ENCODE measurements at regions not wholly inside any gene's neighbourhood (a gene's known extent, or its start where the extent isn't known, plus 50 kb on each side); places are given as distances from the start of the nearest gene placed in this dataset.

- DNase-seq, result no peak
Observed at GRCh38 chr9:126154869-126155268, 171.8 kb upstream of the MVB12B start.

GRCh38 chr9:126155756-126156664 is 170.6 kb upstream of the MVB12B start:
- no peak for DNase-seq

- DNase-seq, result no peak
Observed at GRCh38 chr9:126156898-126157297, 169.7 kb upstream of the MVB12B start.

- DNase-seq, result no peak
Observed at GRCh38 chr9:126157423-126157822, 169.2 kb upstream of the MVB12B start.

- no peak for DNase-seq
Observed at GRCh38 chr9:126157826-126158587, 168.6 kb upstream of the MVB12B start.

GRCh38 chr9:126158588-126159429 is 167.8 kb upstream of the MVB12B start:
- DNase-seq, result no peak

GRCh38 chr9:126159430-126160060 is 167.1 kb upstream of the MVB12B start:
- no peak for DNase-seq

- no peak for DNase-seq
Observed at GRCh38 chr9:126160067-126160853, 166.4 kb upstream of the MVB12B start.

GRCh38 chr9:126160854-126161329 is 165.7 kb upstream of the MVB12B start:
- no peak for DNase-seq

GRCh38 chr9:126162611-126163381 is 163.8 kb upstream of the MVB12B start:
- DNase-seq, result no peak

GRCh38 chr9:126164796-126165525 is 161.7 kb upstream of the MVB12B start:
- no peak for DNase-seq

GRCh38 chr9:126165755-126166154 is 160.9 kb upstream of the MVB12B start:
- DNase-seq, result no peak

- DNase-seq, result no peak
Observed at GRCh38 chr9:126166291-126166690, 160.3 kb upstream of the MVB12B start.

GRCh38 chr9:126166866-126167265 is 159.8 kb upstream of the MVB12B start:
- no peak for DNase-seq

GRCh38 chr9:126169736-126170135 is 156.9 kb upstream of the MVB12B start:
- DNase-seq, result no peak

- no peak for DNase-seq
Observed at GRCh38 chr9:126170286-126170823, 156.3 kb upstream of the MVB12B start.

GRCh38 chr9:126171641-126172040 is 155.0 kb upstream of the MVB12B start:
- DNase-seq, result no peak

- no peak for DNase-seq
Observed at GRCh38 chr9:126173401-126173800, 153.2 kb upstream of the MVB12B start.

GRCh38 chr9:126173929-126174328 is 152.7 kb upstream of the MVB12B start:
- no peak for DNase-seq

GRCh38 chr9:126183266-126183665 is 143.4 kb upstream of the MVB12B start:
- no peak for DNase-seq
